Keratinocyte (primary cell): ENCODE measurements at regions not wholly inside any gene's neighbourhood (a gene's known extent, or its start where the extent isn't known, plus 50 kb on each side); places are given as distances from the start of the nearest gene placed in this dataset.
"Not testable (repeated sequence)": the region's sequence is repeated elsewhere in the genome, so short reads cannot be mapped to it uniquely, and the experiment has no call there.

Source experiments
- CTCF ChIP-seq, 3 experiments: IDR thresholded peaks in 1 of 3; conservative IDR thresholded peaks in 1 of 3; optimal IDR thresholded peaks in 1 of 3; 2 replicates in 2 of 3; 3 replicates in 1 of 3; pipeline versions ENCODE3 to v1.5.1; 2011; ENCODE audit warnings: low read length in 3 of 3, mild to moderate bottlenecking in 3 of 3, moderate library complexity in 2 of 3, control low read depth in 1 of 3, inconsistent platforms in 1 of 3; ENCODE audit not compliant: insufficient read depth in 2 of 3; ENCODE audit errors: extremely low read depth in 1 of 3
- EZH2 ChIP-seq: IDR thresholded peaks from one replicate; pipeline ENCODE4 v1.6.1; 2012; ENCODE audit warnings: inconsistent platforms, mild to moderate bottlenecking, low read length, moderate library complexity

- not testable (repeated sequence) for TF ChIP-seq EZH2; CTCF (optimal IDR thresholded peaks at IDR 0.05 in 1 of 3, IDR thresholded peaks at IDR 0.05 in 1 of 3, conservative IDR thresholded peaks at IDR 0.05 in 1 of 3; ENCODE audit: extremely low read depth in 1 of 3, insufficient read depth in 2 of 3, low read length in 3 of 3)
Observed at GRCh38 chr15:75764845-75765550, 52.4 kb upstream of the CSPG4 start.
